PC-3 (cell line): ENCODE measurements at regions not wholly inside any gene's neighbourhood (a gene's known extent, or its start where the extent isn't known, plus 50 kb on each side); places are given as distances from the start of the nearest gene placed in this dataset.

Source experiments
- ATAC-seq: fragments of 200-7000 bp; cut with Tn5 transposase; 2 replicates; pipeline ENCODE4 v1.9.1; 2020; ENCODE audit warnings: mild to moderate bottlenecking, moderate library complexity
- BruUV-seq: library from RNA; stranded (reverse); fragments of 400-500 nt; replicated peaks from 2 replicates; lab custom pipeline; 2021; lab: Mats Ljungman, UMichigan
- CTCF ChIA-PET: fragments of 300-600 bp; sonication (Branson Sonifier 250); formaldehyde crosslinking; loops from one replicate; lab custom pipeline; 2022; ENCODE audit warnings: antibody characterized with exemption; lab: Charles Lee
- POLR2A ChIA-PET: fragments of 300-600 bp; sonication (Branson Sonifier 250); formaldehyde crosslinking; loops from one replicate; lab custom pipeline; 2022; ENCODE audit warnings: antibody characterized with exemption; ENCODE audit not compliant: unreplicated experiment; lab: Charles Lee
- DNase-seq: peaks from one replicate; pipeline ENCODE4 v3.0.0-alpha.2; 2015
- H2AFZ ChIP-seq: fragments of 300-600 bp; sonication (generic); 2 replicates; pipeline ENCODE4 v1.6.0; 2016; ENCODE audit warnings: antibody characterized with exemption, low read length
- H3F3A ChIP-seq: fragments of 300-600 bp; sonication (generic); one replicate; pipeline ENCODE4 v1.6.0; 2017; ENCODE audit warnings: antibody characterized with exemption, low read length, control low read depth, mild to moderate bottlenecking; ENCODE audit not compliant: unreplicated experiment
- H3K27ac ChIP-seq: fragments of 300-600 bp; sonication (generic); 2 replicates; pipeline ENCODE4 v1.5.1; 2016; ENCODE audit warnings: mild to moderate bottlenecking, low read length
- H3K27me3 ChIP-seq: fragments of 300-600 bp; sonication (generic); 2 replicates; pipeline ENCODE4 v1.6.1; 2016; ENCODE audit warnings: low read length, mixed read lengths
- H3K36me3 ChIP-seq: fragments of 300-600 bp; sonication (generic); 2 replicates; pipeline ENCODE4 v1.6.1; 2016; ENCODE audit warnings: low read depth, mixed run types, low read length, mixed read lengths
- H3K4me1 ChIP-seq: fragments of 300-600 bp; sonication (generic); 2 replicates; pipeline ENCODE4 v1.5.1; 2016; ENCODE audit warnings: low read length; ENCODE audit not compliant: insufficient read depth
- H3K4me2 ChIP-seq: fragments of 300-600 bp; sonication (generic); 2 replicates; pipeline ENCODE4 v1.6.0; 2016; ENCODE audit warnings: low read length
- H3K4me3 ChIP-seq: fragments of 300-600 bp; sonication (generic); 2 replicates; pipeline ENCODE4 v1.5.1; 2016; ENCODE audit warnings: mild to moderate bottlenecking, low read length, mixed read lengths
- H3K79me2 ChIP-seq: fragments of 300-600 bp; sonication (generic); 2 replicates; pipeline ENCODE4 v1.6.1; 2017; ENCODE audit warnings: low read length, mixed read lengths
- H3K9ac ChIP-seq: fragments of 300-600 bp; sonication (generic); 2 replicates; pipeline ENCODE4 v1.6.0; 2016; ENCODE audit warnings: mild to moderate bottlenecking, low read length
- H3K9me2 ChIP-seq: fragments of 300-600 bp; sonication (generic); replicated peaks from 2 replicates; pipeline ENCODE4 v1.6.1; 2016; ENCODE audit warnings: mixed run types, low read length, mixed read lengths
- H3K9me3 ChIP-seq: fragments of 300-600 bp; sonication (generic); 2 replicates; pipeline ENCODE4 v1.6.1; 2016; ENCODE audit warnings: low read length, mixed read lengths
- H4K20me1 ChIP-seq: fragments of 300-600 bp; sonication (generic); 2 replicates; pipeline ENCODE4 v1.6.1; 2016; ENCODE audit warnings: low read length, mixed read lengths
- EZH2 ChIP-seq: fragments of 300-600 bp; sonication (generic); IDR thresholded peaks from one replicate; pipeline ENCODE4 v1.6.1; 2017; ENCODE audit warnings: antibody characterized with exemption, mild to moderate bottlenecking, low read length; ENCODE audit not compliant: unreplicated experiment
- EZH2phosphoT487 ChIP-seq: fragments of 300-600 bp; sonication (generic); IDR thresholded peaks from 2 replicates; pipeline ENCODE4 v1.6.1; 2018; ENCODE audit warnings: mild to moderate bottlenecking, antibody characterized with exemption, low read length, borderline replicate concordance
- intact Hi-C: fragments of 100-400 bp; cut with micrococcal nuclease; formaldehyde crosslinking; loops from 2 replicates; pipeline ENCODE4 v1.9.0; 2023
- TF ChIP-seq, protein P1 (sequence below): fragments of 300-600 bp; sonication (generic); conservative IDR thresholded peaks from 2 replicates; pipeline ENCODE4 v1.5.1; 2017; ENCODE audit warnings: antibody characterized with exemption, low read depth, mild to moderate bottlenecking, low read length

DNA sequence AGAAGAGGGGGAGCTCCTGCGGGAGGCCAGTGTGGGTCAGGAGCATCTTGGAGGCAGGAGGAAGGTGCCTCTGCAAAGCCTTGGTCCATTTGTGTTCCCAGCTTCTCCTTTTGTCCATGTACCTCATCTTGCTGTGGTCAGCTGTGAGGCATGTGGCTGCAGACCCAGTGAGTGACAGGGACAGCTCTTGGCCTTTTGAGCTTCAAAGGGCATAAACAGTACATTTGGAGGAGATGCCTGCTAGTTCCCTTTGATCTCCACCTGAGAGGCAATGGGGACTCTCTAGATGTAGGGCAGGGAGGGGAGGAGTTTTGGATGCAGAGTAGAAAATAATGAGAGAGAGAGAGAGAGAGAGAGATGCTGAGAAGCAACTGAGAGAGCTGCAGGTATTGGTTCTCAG, 270.0 kb downstream of the TLE3 start:
- no peak overlapping the region for H3K9ac ChIP-seq
- no peaks in the 10 kb centered on the region for H4K20me1 ChIP-seq
- BruUV-seq: no TSS peak
- H3K4me2 ChIP-seq: no peak overlapping the region
- ATAC-seq: no peak
- H3K27me3 ChIP-seq: peaks cover 33% of the 10 kb centered on the region
- no peaks in the 10 kb centered on the region for H3K4me1 ChIP-seq
- no peaks in the 10 kb centered on the region for H3K79me2 ChIP-seq
- H3K36me3 ChIP-seq: no peaks in the 10 kb centered on the region
- intact Hi-C loops: no loop called here
- no peaks in the 10 kb centered on the region for H3K9me2 ChIP-seq
- CTCF ChIA-PET: no interaction called here
- TF ChIP-seq EZH2phosphoT487 (no peak), EZH2 (no peak)
- TF ChIP-seq, protein P1, sequence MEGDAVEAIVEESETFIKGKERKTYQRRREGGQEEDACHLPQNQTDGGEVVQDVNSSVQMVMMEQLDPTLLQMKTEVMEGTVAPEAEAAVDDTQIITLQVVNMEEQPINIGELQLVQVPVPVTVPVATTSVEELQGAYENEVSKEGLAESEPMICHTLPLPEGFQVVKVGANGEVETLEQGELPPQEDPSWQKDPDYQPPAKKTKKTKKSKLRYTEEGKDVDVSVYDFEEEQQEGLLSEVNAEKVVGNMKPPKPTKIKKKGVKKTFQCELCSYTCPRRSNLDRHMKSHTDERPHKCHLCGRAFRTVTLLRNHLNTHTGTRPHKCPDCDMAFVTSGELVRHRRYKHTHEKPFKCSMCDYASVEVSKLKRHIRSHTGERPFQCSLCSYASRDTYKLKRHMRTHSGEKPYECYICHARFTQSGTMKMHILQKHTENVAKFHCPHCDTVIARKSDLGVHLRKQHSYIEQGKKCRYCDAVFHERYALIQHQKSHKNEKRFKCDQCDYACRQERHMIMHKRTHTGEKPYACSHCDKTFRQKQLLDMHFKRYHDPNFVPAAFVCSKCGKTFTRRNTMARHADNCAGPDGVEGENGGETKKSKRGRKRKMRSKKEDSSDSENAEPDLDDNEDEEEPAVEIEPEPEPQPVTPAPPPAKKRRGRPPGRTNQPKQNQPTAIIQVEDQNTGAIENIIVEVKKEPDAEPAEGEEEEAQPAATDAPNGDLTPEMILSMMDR: no peak
- H2AFZ ChIP-seq: no peak overlapping the region
- no peak overlapping the region for H3K27ac ChIP-seq
- POLR2A ChIA-PET: no interaction called here
- no peak for DNase-seq
- H3K9me3 ChIP-seq: no peaks in the 10 kb centered on the region
- H3K4me3 ChIP-seq: no peak overlapping the region
- H3F3A ChIP-seq: no peaks in the 10 kb centered on the region

DNA sequence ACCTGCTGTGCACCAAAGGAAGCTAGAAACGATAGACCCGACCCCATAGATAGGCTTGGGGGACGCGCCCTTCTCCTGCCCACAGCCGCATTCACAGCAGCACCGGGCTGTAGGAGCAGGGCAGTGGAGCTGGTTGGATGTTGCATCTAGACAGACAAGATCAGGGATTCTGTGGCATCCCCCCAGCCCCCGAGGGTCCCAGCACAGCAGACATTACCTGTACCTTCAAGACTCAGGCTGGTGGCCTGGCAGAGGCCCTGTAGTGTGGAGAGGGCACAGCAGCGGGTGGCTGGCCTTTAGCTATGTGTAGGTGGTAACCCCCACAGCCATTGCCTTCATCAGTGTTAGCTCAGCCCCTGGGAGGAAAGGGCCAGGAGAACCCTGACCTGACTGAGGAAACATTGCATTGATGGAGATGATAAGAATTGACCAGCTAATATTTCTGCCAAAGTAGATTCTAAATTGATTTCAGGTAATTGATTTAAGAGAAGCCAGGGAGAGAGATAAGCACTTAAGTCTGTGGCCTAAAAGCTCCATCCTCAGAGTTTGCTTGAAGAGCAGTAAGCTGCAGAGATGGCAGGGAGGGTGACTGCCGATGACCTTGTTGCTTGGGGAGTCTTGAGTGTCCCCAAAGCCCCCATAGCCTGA, 269.4 kb downstream of the TLE3 start:
- no peak for ATAC-seq
- BruUV-seq: no TSS peak
- TF ChIP-seq, protein P1: no peak
- no peak for TF ChIP-seq EZH2
- no peak for TF ChIP-seq EZH2phosphoT487
- intact Hi-C loops: no loop called here
- peaks cover 31% of the 10 kb centered on the region for H3K27me3 ChIP-seq
- no peaks in the 10 kb centered on the region for H3K4me1 ChIP-seq
- no peaks in the 10 kb centered on the region for H3K9me3 ChIP-seq
- H3K36me3 ChIP-seq: no peaks in the 10 kb centered on the region
- H2AFZ ChIP-seq: no peak overlapping the region
- no peaks in the 10 kb centered on the region for H3K79me2 ChIP-seq
- no peak overlapping the region for H3K4me3 ChIP-seq
- H3K9me2 ChIP-seq: no peaks in the 10 kb centered on the region
- no peaks in the 10 kb centered on the region for H3F3A ChIP-seq
- ChIA-PET CTCF (no interaction called here), POLR2A (no interaction called here)
- H3K4me2 ChIP-seq: no peak overlapping the region
- H3K27ac ChIP-seq: no peak overlapping the region
- DNase-seq: no peak
- no peaks in the 10 kb centered on the region for H4K20me1 ChIP-seq
- no peak overlapping the region for H3K9ac ChIP-seq

DNA sequence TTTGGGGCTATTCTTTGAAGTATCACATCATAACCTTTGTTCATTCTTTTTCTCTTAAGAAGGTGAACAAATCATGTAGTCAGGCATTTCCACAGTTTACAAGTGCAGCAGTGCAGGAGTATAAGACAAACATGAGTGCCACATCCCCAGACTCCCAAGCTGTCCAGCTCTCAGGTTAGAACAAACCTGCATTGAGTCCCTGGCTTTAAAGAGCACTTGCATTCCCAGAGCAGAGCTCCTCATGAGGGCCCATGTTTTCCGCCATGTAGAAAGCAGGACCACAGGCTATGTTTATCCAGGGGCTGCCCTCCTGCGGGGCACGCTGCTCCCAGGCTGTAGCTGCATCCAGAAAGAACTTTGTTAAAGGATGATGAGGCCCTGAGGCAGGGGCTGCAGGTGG, 267.7 kb downstream of the TLE3 start:
- Histone ChIP-seq H3K4me2 (no peak overlapping the region), H2AFZ (no peak overlapping the region), H3K27me3 (peaks cover 42% of the 10 kb centered on the region), H3K4me1 (no peaks in the 10 kb centered on the region), H3K9ac (no peak overlapping the region), H3K9me3 (no peaks in the 10 kb centered on the region), H3K4me3 (no peak overlapping the region), H3F3A (no peaks in the 10 kb centered on the region), H3K36me3 (no peaks in the 10 kb centered on the region), H4K20me1 (no peaks in the 10 kb centered on the region), H3K27ac (no peak overlapping the region), H3K79me2 (no peaks in the 10 kb centered on the region), H3K9me2 (no peaks in the 10 kb centered on the region)
- TF ChIP-seq EZH2phosphoT487 (no peak), EZH2 (no peak)
- TF ChIP-seq, protein P1: no peak
- intact Hi-C loops: no loop called here
- POLR2A ChIA-PET: no interaction called here
- BruUV-seq: no TSS peak
- ATAC-seq: no peak
- CTCF ChIA-PET: no interaction called here
- no peak for DNase-seq
